ENCODE measurements at regions not wholly inside any gene's neighbourhood (a gene's known extent, or its start where the extent isn't known, plus 50 kb on each side); places are given as distances from the start of the nearest gene placed in this dataset.
A peak's percentile ranks its signal among the peaks of the same experiment; 100 is the strongest.
"Not testable (repeated sequence)": the region's sequence is repeated elsewhere in the genome, so short reads cannot be mapped to it uniquely, and the experiment has no call there.

DNA sequence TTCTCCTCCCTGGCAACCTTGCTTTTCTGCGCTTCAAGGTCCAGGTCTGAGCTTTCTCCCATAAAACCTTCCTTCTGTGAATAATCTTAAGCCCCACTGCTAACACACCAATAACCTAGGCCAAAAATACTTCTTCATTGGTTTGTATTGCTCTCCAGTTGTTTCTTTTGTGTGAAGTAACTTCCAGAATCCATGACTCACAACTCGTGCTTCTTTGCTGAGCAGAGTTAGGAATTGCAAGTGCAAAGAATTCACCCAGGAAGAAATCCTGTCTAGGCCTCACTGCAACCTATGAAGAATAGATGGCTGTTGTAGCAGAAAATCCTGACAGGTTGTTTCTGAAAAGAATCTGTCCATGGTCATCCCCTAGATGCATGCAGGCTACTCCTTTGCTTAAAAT, 295.7 kb downstream of the MED10 start:
- H3K27ac ChIP-seq (ENCODE audit: low read depth, low read length), result no peak overlapping the region
- no peak overlapping the region for H3K9ac ChIP-seq (ENCODE audit: low read length)
- H3K4me3 ChIP-seq (ENCODE audit: low read length), result no peak overlapping the region
- H3K27me3 ChIP-seq (ENCODE audit: control insufficient read depth, insufficient read depth, low read length), result no peaks in the 10 kb centered on the region
- no peaks in the 10 kb centered on the region for H3K36me3 ChIP-seq (ENCODE audit: control insufficient read depth, insufficient read depth, low read length)
- H3K4me1 ChIP-seq (ENCODE audit: control insufficient read depth, insufficient read depth, low read length), result no peaks in the 10 kb centered on the region

- Histone ChIP-seq H3K4me3 (ENCODE audit: low read length) (no peak overlapping the region), H3K27me3 (ENCODE audit: control insufficient read depth, insufficient read depth, low read length) (no peaks in the 10 kb centered on the region), H3K9ac (ENCODE audit: low read length) (no peak overlapping the region), H3K4me1 (ENCODE audit: control insufficient read depth, insufficient read depth, low read length) (no peaks in the 10 kb centered on the region), H3K27ac (ENCODE audit: low read depth, low read length) (no peak overlapping the region), H3K36me3 (ENCODE audit: control insufficient read depth, insufficient read depth, low read length) (no peaks in the 10 kb centered on the region)
Observed at GRCh38 chr5:6081727-6082210, 296.6 kb downstream of the MED10 start.

DNA sequence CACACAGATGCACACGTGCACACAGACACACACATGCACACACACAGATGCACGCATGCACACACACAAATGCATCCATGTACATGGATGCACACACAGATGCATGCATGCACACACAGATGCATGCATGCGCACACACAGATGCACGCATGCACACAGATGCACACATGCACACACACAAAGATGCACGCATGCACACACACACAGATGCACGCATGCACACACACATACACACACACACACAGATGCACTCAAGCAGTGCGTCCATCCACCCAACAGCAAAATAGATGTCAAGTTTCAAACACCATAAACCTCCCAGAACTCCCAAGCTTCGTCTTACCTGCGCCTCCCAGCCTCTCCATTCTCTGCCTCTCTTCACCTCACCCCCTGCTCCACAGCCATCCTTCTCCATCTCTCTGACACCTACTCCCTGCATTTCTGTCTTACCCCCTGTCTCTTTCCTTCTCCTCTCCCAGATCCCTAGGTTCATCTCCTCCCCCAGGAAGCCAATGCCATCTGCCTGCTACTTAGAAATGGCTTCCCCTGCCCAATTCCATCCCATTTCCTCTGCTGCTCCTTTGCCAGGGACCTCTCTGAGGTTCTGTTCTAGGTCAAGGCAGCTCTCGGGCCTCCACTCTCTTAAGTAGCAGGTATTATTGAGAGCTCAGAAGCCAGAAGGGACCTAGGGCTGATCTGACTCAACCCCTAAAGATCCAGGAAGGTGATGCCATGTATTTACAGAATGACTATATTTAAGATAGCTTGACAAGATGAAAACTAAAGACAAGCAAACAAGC, 297.2 kb downstream of the MED10 start:
- H3K27me3 ChIP-seq (ENCODE audit: control insufficient read depth, insufficient read depth, low read length), result no peaks in the 10 kb centered on the region
- H3K27ac ChIP-seq (ENCODE audit: low read depth, low read length), result no peak overlapping the region
- H3K4me3 ChIP-seq (ENCODE audit: low read length), result no peak overlapping the region
- no peaks in the 10 kb centered on the region for H3K36me3 ChIP-seq (ENCODE audit: control insufficient read depth, insufficient read depth, low read length)
- no peak overlapping the region for H3K9ac ChIP-seq (ENCODE audit: low read length)
- no peaks in the 10 kb centered on the region for H3K4me1 ChIP-seq (ENCODE audit: control insufficient read depth, insufficient read depth, low read length)

DNA sequence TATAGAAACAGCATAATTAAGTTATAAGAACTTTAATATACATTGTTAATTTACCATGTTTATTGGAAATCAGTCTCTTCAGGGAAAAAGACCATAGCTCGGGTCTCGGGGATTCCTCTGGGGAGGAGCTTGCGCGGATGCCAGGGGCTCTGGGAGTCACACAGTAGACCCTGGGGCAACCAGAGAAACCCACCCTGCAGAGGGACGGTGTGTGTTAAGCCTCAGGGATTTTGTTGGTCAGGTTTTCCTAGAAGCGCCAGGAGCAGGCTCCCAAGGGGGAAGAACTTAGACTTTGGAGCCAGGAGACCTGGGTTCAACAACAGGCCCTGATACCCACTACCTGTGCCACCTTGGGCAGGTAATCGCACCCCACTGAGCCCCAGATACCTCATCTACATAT, 297.9 kb downstream of the MED10 start:
- Histone ChIP-seq H3K4me1 (ENCODE audit: control insufficient read depth, insufficient read depth, low read length) (no peaks in the 10 kb centered on the region), H3K27me3 (ENCODE audit: control insufficient read depth, insufficient read depth, low read length) (no peaks in the 10 kb centered on the region), H3K27ac (ENCODE audit: low read depth, low read length) (no peak overlapping the region), H3K9ac (ENCODE audit: low read length) (no peak overlapping the region), H3K36me3 (ENCODE audit: control insufficient read depth, insufficient read depth, low read length) (no peaks in the 10 kb centered on the region), H3K4me3 (ENCODE audit: low read length) (no peak overlapping the region)

DNA sequence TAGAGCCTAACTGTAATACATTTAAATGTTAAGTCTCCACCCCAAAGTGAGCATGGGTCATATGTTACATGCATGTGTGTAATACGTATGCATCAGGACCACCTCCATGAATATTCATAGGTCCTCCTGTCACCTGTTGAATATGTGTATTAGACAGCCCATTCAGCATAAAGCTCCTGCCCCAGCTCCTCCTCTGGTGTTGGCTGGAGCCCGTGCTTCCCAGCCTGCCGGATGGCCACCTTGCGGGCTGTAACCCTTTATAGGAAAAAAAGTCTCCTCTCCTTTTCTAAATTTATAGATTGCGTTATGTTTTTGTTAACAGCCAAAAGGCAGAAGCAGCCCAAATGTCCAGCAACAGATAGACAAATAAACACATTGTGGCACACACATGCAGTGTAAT, 299.5 kb downstream of the MED10 start:
- no peak overlapping the region for H3K9ac ChIP-seq (ENCODE audit: low read length)
- H3K36me3 ChIP-seq (ENCODE audit: control insufficient read depth, insufficient read depth, low read length), result no peaks in the 10 kb centered on the region
- H3K4me1 ChIP-seq (ENCODE audit: control insufficient read depth, insufficient read depth, low read length), result no peaks in the 10 kb centered on the region

GRCh38 chr5:6076341-6077239, 301.8 kb downstream of the MED10 start:
- Histone ChIP-seq H3K4me1 (ENCODE audit: control insufficient read depth, insufficient read depth, low read length) (no peaks in the 10 kb centered on the region), H3K9ac (ENCODE audit: low read length) (no peak overlapping the region)

More for the DNA sequence above, 299.5 kb downstream of the MED10 start:
- Histone ChIP-seq H3K4me3 (ENCODE audit: low read length) (no peak overlapping the region), H3K27me3 (ENCODE audit: control insufficient read depth, insufficient read depth, low read length) (no peaks in the 10 kb centered on the region), H3K27ac (ENCODE audit: low read depth, low read length) (no peak overlapping the region)

GRCh38 chr5:6072488-6072887, 305.9 kb downstream of the MED10 start:
- not testable (repeated sequence) for H3K27ac ChIP-seq (ENCODE audit: low read depth, low read length); H3K4me3 ChIP-seq (ENCODE audit: low read length); H3K9ac ChIP-seq (ENCODE audit: low read length); H3K4me1 ChIP-seq (ENCODE audit: control insufficient read depth, insufficient read depth, low read length); H3K36me3 ChIP-seq (ENCODE audit: control insufficient read depth, insufficient read depth, low read length); H3K27me3 ChIP-seq (ENCODE audit: control insufficient read depth, insufficient read depth, low read length)

More at GRCh38 chr5:6076341-6077239, 301.8 kb downstream of the MED10 start:
- H3K4me3 ChIP-seq (ENCODE audit: low read length), result no peak overlapping the region
- H3K36me3 ChIP-seq (ENCODE audit: control insufficient read depth, insufficient read depth, low read length), result no peaks in the 10 kb centered on the region
- H3K27me3 ChIP-seq (ENCODE audit: control insufficient read depth, insufficient read depth, low read length), result no peaks in the 10 kb centered on the region
- no peak overlapping the region for H3K27ac ChIP-seq (ENCODE audit: low read depth, low read length)

- H3K27ac ChIP-seq (ENCODE audit: low read depth, low read length), result peak overlapping the region; percentile 37
- no peak overlapping the region for H3K9ac ChIP-seq (ENCODE audit: low read length)
- H3K4me3 ChIP-seq (ENCODE audit: low read length), result no peak overlapping the region
- H3K27me3 ChIP-seq (ENCODE audit: control insufficient read depth, insufficient read depth, low read length), result no peaks in the 10 kb centered on the region
- no peaks in the 10 kb centered on the region for H3K4me1 ChIP-seq (ENCODE audit: control insufficient read depth, insufficient read depth, low read length)
- H3K36me3 ChIP-seq (ENCODE audit: control insufficient read depth, insufficient read depth, low read length), result no peaks in the 10 kb centered on the region
Observed at GRCh38 chr5:6069496-6070185, 308.7 kb downstream of the MED10 start.

GRCh38 chr5:6066016-6066415, 312.3 kb downstream of the MED10 start:
- H3K27me3 ChIP-seq (ENCODE audit: control insufficient read depth, insufficient read depth, low read length), result no peaks in the 10 kb centered on the region
- H3K27ac ChIP-seq (ENCODE audit: low read depth, low read length), result no peak overlapping the region
- no peak overlapping the region for H3K9ac ChIP-seq (ENCODE audit: low read length)
- H3K4me3 ChIP-seq (ENCODE audit: low read length), result no peak overlapping the region
- no peaks in the 10 kb centered on the region for H3K4me1 ChIP-seq (ENCODE audit: control insufficient read depth, insufficient read depth, low read length)
- H3K36me3 ChIP-seq (ENCODE audit: control insufficient read depth, insufficient read depth, low read length), result no peaks in the 10 kb centered on the region

GRCh38 chr5:6059137-6059800, 319.1 kb downstream of the MED10 start:
- Histone ChIP-seq H3K9ac (ENCODE audit: low read length) (no peak overlapping the region), H3K36me3 (ENCODE audit: control insufficient read depth, insufficient read depth, low read length) (no peaks in the 10 kb centered on the region), H3K27me3 (ENCODE audit: control insufficient read depth, insufficient read depth, low read length) (no peaks in the 10 kb centered on the region), H3K4me3 (ENCODE audit: low read length) (no peak overlapping the region), H3K27ac (ENCODE audit: low read depth, low read length) (no peak overlapping the region), H3K4me1 (ENCODE audit: control insufficient read depth, insufficient read depth, low read length) (no peaks in the 10 kb centered on the region)

GRCh38 chr5:6058055-6058715, 320.2 kb downstream of the MED10 start:
- H3K27ac ChIP-seq (ENCODE audit: low read depth, low read length), result no peak overlapping the region
- no peaks in the 10 kb centered on the region for H3K36me3 ChIP-seq (ENCODE audit: control insufficient read depth, insufficient read depth, low read length)
- no peak overlapping the region for H3K9ac ChIP-seq (ENCODE audit: low read length)
- H3K27me3 ChIP-seq (ENCODE audit: control insufficient read depth, insufficient read depth, low read length), result no peaks in the 10 kb centered on the region
- no peak overlapping the region for H3K4me3 ChIP-seq (ENCODE audit: low read length)
- no peaks in the 10 kb centered on the region for H3K4me1 ChIP-seq (ENCODE audit: control insufficient read depth, insufficient read depth, low read length)
